VCaP (cell line): ENCODE measurements at regions not wholly inside any gene's neighbourhood (a gene's known extent, or its start where the extent isn't known, plus 50 kb on each side); places are given as distances from the start of the nearest gene placed in this dataset.

Experiments
- H3K27ac ChIP-seq: fragments of 450-650 bp; 2 replicates; pipeline ENCODE4 v1.5.1; 2017
- CTCF ChIP-seq: fragments of 450-650 bp; conservative IDR thresholded peaks from 2 replicates; pipeline ENCODE4 v1.5.1; 2017; ENCODE audit warnings: mild to moderate bottlenecking, moderate library complexity

GRCh38 chr22:26825960-26826935 lies 168.9 kb downstream of the MIAT start:
- H3K27ac ChIP-seq: no peak overlapping the region
- no peak for TF ChIP-seq CTCF

GRCh38 chr22:26827611-26828010 lies 170.2 kb downstream of the MIAT start:
- TF ChIP-seq CTCF: no peak
- H3K27ac ChIP-seq: no peak overlapping the region

- H3K27ac ChIP-seq: no peak overlapping the region
- no peak for TF ChIP-seq CTCF
Observed at GRCh38 chr22:26828311-26828710, 170.9 kb downstream of the MIAT start.

- H3K27ac ChIP-seq: no peak overlapping the region
- TF ChIP-seq CTCF: no peak
Observed at GRCh38 chr22:26830837-26831236, 173.4 kb downstream of the MIAT start.

GRCh38 chr22:26835023-26835422 lies 177.6 kb downstream of the MIAT start:
- TF ChIP-seq CTCF: no peak
- no peak overlapping the region for H3K27ac ChIP-seq

GRCh38 chr22:26835929-26836528 lies 178.6 kb downstream of the MIAT start:
- no peak overlapping the region for H3K27ac ChIP-seq
- TF ChIP-seq CTCF: peak; percentile 73

- H3K27ac ChIP-seq: no peak overlapping the region
- no peak for TF ChIP-seq CTCF
Observed at GRCh38 chr22:26837784-26838470, 180.5 kb downstream of the MIAT start.
